HL-60 (cell line): ENCODE measurements at regions not wholly inside any gene's neighbourhood (a gene's known extent, or its start where the extent isn't known, plus 50 kb on each side); places are given as distances from the start of the nearest gene placed in this dataset.

ENCODE experiments used
- DNase-seq, 2 experiments: peaks; one replicate each; pipeline ENCODE4 v3.0.0-alpha.2; 2010 to 2020; ENCODE audit warnings: low read depth in 1 of 2, low spot score in 1 of 2
- H3K27ac ChIP-seq: fragments of 250-450 bp; sonication (Bioruptor Pico); replicated peaks from 2 replicates; pipeline ENCODE4 v1.5.1; 2020; ENCODE audit warnings: mild to moderate bottlenecking, moderate library complexity
- H3K27me3 ChIP-seq: fragments of 250-450 bp; sonication (Bioruptor Pico); 2 replicates; pipeline ENCODE4 v1.5.1; 2021; ENCODE audit warnings: mild to moderate bottlenecking, moderate library complexity; ENCODE audit not compliant: insufficient read depth, poor library complexity, severe bottlenecking
- H3K4me3 ChIP-seq: replicated peaks from 2 replicates; pipeline ENCODE4 v1.5.1; 2011; ENCODE audit warnings: mild to moderate bottlenecking, control low read depth, low read length; ENCODE audit not compliant: insufficient read depth
- GABPA ChIP-seq: IDR thresholded peaks from 2 replicates; pipeline ENCODE4 v1.6.1; 2012; ENCODE audit warnings: low read depth
- POLR2AphosphoS5 ChIP-seq: IDR thresholded peaks from 2 replicates; pipeline ENCODE4 v1.6.1; 2012; ENCODE audit warnings: low read depth
- SPI1 ChIP-seq: IDR thresholded peaks from 2 replicates; pipeline ENCODE4 v1.6.1; 2012; ENCODE audit warnings: low read depth, mild to moderate bottlenecking, borderline replicate concordance
- TF ChIP-seq, protein P1 (sequence below): IDR thresholded peaks from one replicate; pipeline ENCODE4 v1.5.1; 2011; ENCODE audit warnings: low read length, control low read depth, inconsistent platforms; ENCODE audit not compliant: insufficient read depth
- TF ChIP-seq, protein P2 (sequence below): IDR thresholded peaks from 2 replicates; pipeline ENCODE4 v1.6.1; 2012; ENCODE audit warnings: low read depth; ENCODE audit not compliant: insufficient replicate concordance

DNA sequence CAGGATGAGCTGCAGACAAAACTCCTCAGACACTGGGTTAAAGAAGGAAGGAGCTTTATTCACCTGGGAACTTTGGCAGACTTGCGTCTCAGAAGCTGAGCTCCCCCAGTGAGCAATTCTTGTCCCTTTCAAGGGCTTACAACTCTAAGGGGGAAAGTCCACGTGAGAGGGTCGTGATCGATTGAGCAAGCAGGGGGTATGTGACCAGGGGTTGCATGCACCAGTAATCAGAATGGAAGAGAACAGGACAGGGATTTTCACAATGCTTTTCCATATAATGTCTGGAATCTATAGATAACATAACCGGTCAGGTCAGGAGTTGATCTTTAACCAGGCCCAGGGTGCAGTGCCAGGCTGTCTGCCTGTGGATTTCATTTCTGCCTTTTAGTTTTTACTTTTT lies 202.8 kb upstream of the MRPS30 start:
- Histone ChIP-seq H3K4me3 (no peak overlapping the region), H3K27me3 (no peaks in the 10 kb centered on the region), H3K27ac (no peak overlapping the region)
- no peak for DNase-seq
- TF ChIP-seq SPI1 (no peak), POLR2AphosphoS5 (no peak)

GRCh38 chr5:44603496-44604272 lies 205.1 kb upstream of the MRPS30 start:
- no peak overlapping the region for H3K4me3 ChIP-seq
- DNase-seq: no peak

DNA sequence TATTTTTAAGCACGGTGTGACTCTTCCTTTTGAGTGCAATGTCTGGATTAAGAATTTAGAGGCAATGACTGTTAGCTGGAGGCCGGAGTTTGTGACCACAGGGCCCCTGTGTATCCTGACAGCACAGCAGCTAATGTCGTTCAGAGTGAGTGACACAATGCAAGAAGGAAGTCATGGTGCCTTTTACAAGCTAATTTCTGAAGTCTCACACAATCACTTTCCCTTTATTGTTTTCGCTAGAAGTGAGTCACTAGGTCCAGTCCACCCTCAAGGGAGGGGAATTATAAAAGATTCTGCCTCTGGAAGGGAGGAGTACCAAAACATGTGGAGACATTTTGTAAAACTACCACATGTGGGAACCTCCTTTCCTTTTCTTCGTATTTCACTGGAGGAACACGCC lies 185.5 kb upstream of the FGF10 start:
- Histone ChIP-seq H3K27me3 (no peaks in the 10 kb centered on the region), H3K27ac (no peak overlapping the region), H3K4me3 (no peak overlapping the region)
- no peak for DNase-seq
- TF ChIP-seq SPI1: no peak
- TF ChIP-seq POLR2AphosphoS5: no peak
- TF ChIP-seq, protein P1, sequence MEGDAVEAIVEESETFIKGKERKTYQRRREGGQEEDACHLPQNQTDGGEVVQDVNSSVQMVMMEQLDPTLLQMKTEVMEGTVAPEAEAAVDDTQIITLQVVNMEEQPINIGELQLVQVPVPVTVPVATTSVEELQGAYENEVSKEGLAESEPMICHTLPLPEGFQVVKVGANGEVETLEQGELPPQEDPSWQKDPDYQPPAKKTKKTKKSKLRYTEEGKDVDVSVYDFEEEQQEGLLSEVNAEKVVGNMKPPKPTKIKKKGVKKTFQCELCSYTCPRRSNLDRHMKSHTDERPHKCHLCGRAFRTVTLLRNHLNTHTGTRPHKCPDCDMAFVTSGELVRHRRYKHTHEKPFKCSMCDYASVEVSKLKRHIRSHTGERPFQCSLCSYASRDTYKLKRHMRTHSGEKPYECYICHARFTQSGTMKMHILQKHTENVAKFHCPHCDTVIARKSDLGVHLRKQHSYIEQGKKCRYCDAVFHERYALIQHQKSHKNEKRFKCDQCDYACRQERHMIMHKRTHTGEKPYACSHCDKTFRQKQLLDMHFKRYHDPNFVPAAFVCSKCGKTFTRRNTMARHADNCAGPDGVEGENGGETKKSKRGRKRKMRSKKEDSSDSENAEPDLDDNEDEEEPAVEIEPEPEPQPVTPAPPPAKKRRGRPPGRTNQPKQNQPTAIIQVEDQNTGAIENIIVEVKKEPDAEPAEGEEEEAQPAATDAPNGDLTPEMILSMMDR: no peak
- TF ChIP-seq, protein P2, sequence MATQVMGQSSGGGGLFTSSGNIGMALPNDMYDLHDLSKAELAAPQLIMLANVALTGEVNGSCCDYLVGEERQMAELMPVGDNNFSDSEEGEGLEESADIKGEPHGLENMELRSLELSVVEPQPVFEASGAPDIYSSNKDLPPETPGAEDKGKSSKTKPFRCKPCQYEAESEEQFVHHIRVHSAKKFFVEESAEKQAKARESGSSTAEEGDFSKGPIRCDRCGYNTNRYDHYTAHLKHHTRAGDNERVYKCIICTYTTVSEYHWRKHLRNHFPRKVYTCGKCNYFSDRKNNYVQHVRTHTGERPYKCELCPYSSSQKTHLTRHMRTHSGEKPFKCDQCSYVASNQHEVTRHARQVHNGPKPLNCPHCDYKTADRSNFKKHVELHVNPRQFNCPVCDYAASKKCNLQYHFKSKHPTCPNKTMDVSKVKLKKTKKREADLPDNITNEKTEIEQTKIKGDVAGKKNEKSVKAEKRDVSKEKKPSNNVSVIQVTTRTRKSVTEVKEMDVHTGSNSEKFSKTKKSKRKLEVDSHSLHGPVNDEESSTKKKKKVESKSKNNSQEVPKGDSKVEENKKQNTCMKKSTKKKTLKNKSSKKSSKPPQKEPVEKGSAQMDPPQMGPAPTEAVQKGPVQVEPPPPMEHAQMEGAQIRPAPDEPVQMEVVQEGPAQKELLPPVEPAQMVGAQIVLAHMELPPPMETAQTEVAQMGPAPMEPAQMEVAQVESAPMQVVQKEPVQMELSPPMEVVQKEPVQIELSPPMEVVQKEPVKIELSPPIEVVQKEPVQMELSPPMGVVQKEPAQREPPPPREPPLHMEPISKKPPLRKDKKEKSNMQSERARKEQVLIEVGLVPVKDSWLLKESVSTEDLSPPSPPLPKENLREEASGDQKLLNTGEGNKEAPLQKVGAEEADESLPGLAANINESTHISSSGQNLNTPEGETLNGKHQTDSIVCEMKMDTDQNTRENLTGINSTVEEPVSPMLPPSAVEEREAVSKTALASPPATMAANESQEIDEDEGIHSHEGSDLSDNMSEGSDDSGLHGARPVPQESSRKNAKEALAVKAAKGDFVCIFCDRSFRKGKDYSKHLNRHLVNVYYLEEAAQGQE: no peak
- no peak for TF ChIP-seq GABPA

More at GRCh38 chr5:44603496-44604272, 205.1 kb upstream of the MRPS30 start:
- Histone ChIP-seq H3K27me3 (no peaks in the 10 kb centered on the region), H3K27ac (no peak overlapping the region)
- TF ChIP-seq GABPA: no peak
- TF ChIP-seq, protein P1: no peak
- TF ChIP-seq, protein P2: no peak

DNA sequence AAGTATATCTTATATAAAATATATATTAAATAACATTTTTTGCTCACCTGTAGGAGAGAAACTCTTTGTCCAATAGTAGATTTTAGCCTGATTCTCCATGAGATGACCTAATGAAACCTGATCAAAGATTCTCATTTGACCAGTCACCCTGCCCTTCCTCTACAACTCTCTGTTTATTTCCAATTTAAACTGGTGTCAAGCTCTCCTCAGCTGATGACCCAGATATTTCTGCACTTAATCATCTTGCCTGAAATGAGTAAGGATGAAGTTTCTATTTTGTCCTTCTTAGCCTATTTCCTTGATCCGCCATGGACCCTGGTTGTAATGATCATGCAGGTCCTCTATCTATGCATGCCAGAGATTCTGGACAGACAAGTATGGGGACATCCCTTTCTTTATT lies 179.3 kb upstream of the FGF10 start:
- TF ChIP-seq SPI1 (no peak), GABPA (no peak), POLR2AphosphoS5 (no peak)
- TF ChIP-seq, protein P1: no peak
- TF ChIP-seq, protein P2: no peak
- H3K27me3 ChIP-seq: no peaks in the 10 kb centered on the region

More for the DNA sequence above, 179.3 kb upstream of the FGF10 start:
- H3K4me3 ChIP-seq: no peak overlapping the region
- no peak overlapping the region for H3K27ac ChIP-seq
- DNase-seq: no peak
